Erythroblast (primary cell): ENCODE measurements at regions not wholly inside any gene's neighbourhood (a gene's known extent, or its start where the extent isn't known, plus 50 kb on each side); places are given as distances from the start of the nearest gene placed in this dataset.

ENCODE experiments used
- GATA1 ChIP-seq: IDR thresholded peaks from 2 replicates; pipeline ENCODE4 v1.6.1; 2011; ENCODE audit warnings: low read depth, mild to moderate bottlenecking, control low read depth, low read length, moderate library complexity
- POLR2A ChIP-seq: IDR thresholded peaks from 2 replicates; pipeline ENCODE4 v1.6.1; 2011; ENCODE audit warnings: mild to moderate bottlenecking, low read length

GRCh38 chr1:57772580-57773195, 348.8 kb upstream of the DAB1 start:
- TF ChIP-seq POLR2A (no peak), GATA1 (no peak)
